DOHH2 (cell line): ENCODE measurements at regions not wholly inside any gene's neighbourhood (a gene's known extent, or its start where the extent isn't known, plus 50 kb on each side); places are given as distances from the start of the nearest gene placed in this dataset.
A peak's percentile ranks its signal among the peaks of the same experiment; 100 is the strongest.

Source experiments
- EZH2phosphoT487 ChIP-seq: fragments of 200-600 bp; sonication (generic); IDR thresholded peaks from 2 replicates; pipeline ENCODE4 v1.6.1; 2017; ENCODE audit warnings: borderline replicate concordance, mild to moderate bottlenecking, antibody characterized with exemption, low read length, moderate library complexity, mixed read lengths
- TF ChIP-seq, protein P1 (sequence below): fragments of 200-600 bp; sonication (generic); IDR thresholded peaks from one replicate; pipeline ENCODE4 v1.5.1; 2014; ENCODE audit warnings: antibody characterized with exemption, mild to moderate bottlenecking, low read depth, low read length; ENCODE audit not compliant: poor library complexity, severe bottlenecking

DNA sequence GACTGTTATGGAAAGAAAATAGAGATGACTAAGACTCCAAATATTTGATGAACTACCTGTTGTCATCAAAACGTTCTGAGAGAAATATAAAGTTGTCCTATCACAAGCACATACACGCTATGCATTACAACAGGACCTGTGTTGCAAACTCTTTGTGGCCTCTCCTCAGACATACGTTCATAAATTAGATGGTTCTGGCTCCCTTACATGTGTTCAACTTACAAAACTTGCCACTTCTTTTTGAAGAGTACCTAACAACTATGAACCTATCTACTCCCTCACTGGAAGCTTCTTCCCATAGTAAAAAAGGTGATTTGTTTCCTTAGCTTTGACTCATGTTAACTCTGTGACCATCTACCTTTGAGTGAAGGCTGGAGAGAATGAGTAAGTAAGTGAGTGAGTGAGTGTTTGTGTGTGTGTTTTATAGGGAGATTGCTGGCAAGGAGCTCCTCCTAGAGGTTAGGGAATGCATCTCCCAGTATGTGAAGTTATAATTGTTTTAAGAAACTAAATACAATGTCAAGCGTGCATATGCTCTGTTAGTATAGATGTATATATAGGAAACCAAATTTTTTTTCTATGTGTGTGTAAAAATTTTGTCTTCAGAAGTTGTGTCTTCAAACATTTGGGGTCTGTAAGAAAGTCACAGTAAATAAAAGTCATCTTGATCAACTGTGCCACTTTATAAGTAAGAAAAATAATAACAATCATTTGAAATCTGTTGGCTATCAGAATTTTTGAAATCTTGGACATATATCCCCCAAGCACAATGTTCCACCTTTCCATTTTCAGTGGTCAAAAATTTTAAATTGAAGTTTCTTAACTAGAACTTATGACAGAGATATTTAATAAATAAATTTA is 1211.1 kb upstream of the GJE1 start:
- TF ChIP-seq, protein P1, sequence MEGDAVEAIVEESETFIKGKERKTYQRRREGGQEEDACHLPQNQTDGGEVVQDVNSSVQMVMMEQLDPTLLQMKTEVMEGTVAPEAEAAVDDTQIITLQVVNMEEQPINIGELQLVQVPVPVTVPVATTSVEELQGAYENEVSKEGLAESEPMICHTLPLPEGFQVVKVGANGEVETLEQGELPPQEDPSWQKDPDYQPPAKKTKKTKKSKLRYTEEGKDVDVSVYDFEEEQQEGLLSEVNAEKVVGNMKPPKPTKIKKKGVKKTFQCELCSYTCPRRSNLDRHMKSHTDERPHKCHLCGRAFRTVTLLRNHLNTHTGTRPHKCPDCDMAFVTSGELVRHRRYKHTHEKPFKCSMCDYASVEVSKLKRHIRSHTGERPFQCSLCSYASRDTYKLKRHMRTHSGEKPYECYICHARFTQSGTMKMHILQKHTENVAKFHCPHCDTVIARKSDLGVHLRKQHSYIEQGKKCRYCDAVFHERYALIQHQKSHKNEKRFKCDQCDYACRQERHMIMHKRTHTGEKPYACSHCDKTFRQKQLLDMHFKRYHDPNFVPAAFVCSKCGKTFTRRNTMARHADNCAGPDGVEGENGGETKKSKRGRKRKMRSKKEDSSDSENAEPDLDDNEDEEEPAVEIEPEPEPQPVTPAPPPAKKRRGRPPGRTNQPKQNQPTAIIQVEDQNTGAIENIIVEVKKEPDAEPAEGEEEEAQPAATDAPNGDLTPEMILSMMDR = peak; percentile 52
- TF ChIP-seq EZH2phosphoT487 = no peak
